Liver (tissue), 8 donors: ENCODE measurements at regions not wholly inside any gene's neighbourhood (a gene's known extent, or its start where the extent isn't known, plus 50 kb on each side); places are given as distances from the start of the nearest gene placed in this dataset.

Experiments
- DNase-seq: peaks from one replicate; pipeline ENCODE4 v3.0.0-alpha.2; 2017; ENCODE audit warnings: low spot score
- H3K27ac ChIP-seq, 2 donors: one replicate each; pipeline ENCODE4 v1.7.0; 2013; ENCODE audit warnings: inconsistent platforms in 2 of 2, low read length in 2 of 2, control low read depth in 1 of 2, low read depth in 1 of 2, mild to moderate bottlenecking in 1 of 2
- H3K27me3 ChIP-seq, 4 donors: one replicate each; pipeline versions ENCODE4 v1.6.1 to v1.7.0; 2013; ENCODE audit warnings: low read length in 3 of 4, inconsistent platforms in 1 of 4, mild to moderate bottlenecking in 1 of 4, moderate library complexity in 1 of 4; ENCODE audit not compliant: control insufficient read depth in 4 of 4, insufficient read depth in 4 of 4
- H3K36me3 ChIP-seq, 4 donors: one replicate each; pipeline versions ENCODE4 v1.6.1 to v1.7.0; 2013; ENCODE audit warnings: low read length in 3 of 4, mild to moderate bottlenecking in 3 of 4, low read depth in 1 of 4, moderate library complexity in 1 of 4; ENCODE audit not compliant: control insufficient read depth in 4 of 4, insufficient read depth in 3 of 4
- H3K4me1 ChIP-seq, 4 donors: one replicate each; pipeline versions ENCODE4 v1.6.1 to v1.7.0; 2013; ENCODE audit warnings: low read length in 3 of 4, mild to moderate bottlenecking in 3 of 4, moderate library complexity in 1 of 4; ENCODE audit not compliant: control insufficient read depth in 4 of 4, insufficient read depth in 4 of 4
- H3K4me3 ChIP-seq, 3 donors: one replicate each; pipeline versions ENCODE4 v1.6.1 to v1.7.0; 2013; ENCODE audit warnings: low read length in 3 of 3, control low read depth in 1 of 3, low read depth in 1 of 3, mild to moderate bottlenecking in 1 of 3
- H3K9ac ChIP-seq, 2 donors: one replicate each; pipeline ENCODE4 v1.7.0; 2013; ENCODE audit warnings: low read length in 2 of 2, mild to moderate bottlenecking in 2 of 2, moderate library complexity in 2 of 2, control low read depth in 1 of 2, low read depth in 1 of 2
- H3K9me3 ChIP-seq, 4 donors: one replicate each; pipeline versions ENCODE4 v1.6.1 to v1.7.0; 2013; ENCODE audit warnings: low read length in 3 of 4; ENCODE audit not compliant: control insufficient read depth in 4 of 4
- EGR1 ChIP-seq, 2 donors: IDR thresholded peaks; 2 replicates each; pipeline ENCODE4 v1.6.1; 2016 to 2018; ENCODE audit warnings: antibody characterized with exemption in 2 of 2, low read depth in 2 of 2
- FOXA1 ChIP-seq: IDR thresholded peaks from 2 replicates; pipeline ENCODE4 v1.6.1; 2016; ENCODE audit warnings: antibody characterized with exemption
- FOXA2 ChIP-seq: IDR thresholded peaks from 2 replicates; pipeline ENCODE4 v1.6.1; 2016; ENCODE audit warnings: antibody characterized with exemption
- GABPA ChIP-seq, 2 donors: IDR thresholded peaks in 1 of 2; conservative IDR thresholded peaks in 1 of 2; 2 replicates each; pipeline ENCODE4 v1.6.1; 2016; ENCODE audit warnings: antibody characterized with exemption in 2 of 2, mild to moderate bottlenecking in 1 of 2, moderate library complexity in 1 of 2
- HNF4A ChIP-seq, 2 donors: conservative IDR thresholded peaks; 2 replicates each; pipeline ENCODE4 v1.6.1; 2016; ENCODE audit warnings: antibody characterized with exemption in 2 of 2, mild to moderate bottlenecking in 2 of 2
- HNF4G ChIP-seq: IDR thresholded peaks from 2 replicates; pipeline ENCODE4 v1.6.1; 2016; ENCODE audit warnings: antibody characterized with exemption
- JUND ChIP-seq, 2 donors: IDR thresholded peaks; 2 replicates each; pipeline ENCODE4 v1.6.1; 2016; ENCODE audit warnings: antibody characterized with exemption in 2 of 2
- MAX ChIP-seq: IDR thresholded peaks from 2 replicates; pipeline ENCODE4 v1.6.1; 2016; ENCODE audit warnings: antibody characterized with exemption
- NR2F2 ChIP-seq: IDR thresholded peaks from 2 replicates; pipeline ENCODE4 v1.6.1; 2016; ENCODE audit warnings: antibody characterized with exemption
- RAD21 ChIP-seq, 2 donors: IDR thresholded peaks; 2 replicates each; pipeline ENCODE4 v1.6.1; 2016; ENCODE audit warnings: antibody characterized with exemption in 2 of 2, mild to moderate bottlenecking in 2 of 2
- RXRA ChIP-seq, 2 donors: IDR thresholded peaks; 2 replicates each; pipeline ENCODE4 v1.6.1; 2017 to 2018; ENCODE audit warnings: antibody characterized with exemption in 2 of 2, mild to moderate bottlenecking in 1 of 2
- SP1 ChIP-seq: IDR thresholded peaks from 2 replicates; pipeline ENCODE4 v1.6.1; 2018; ENCODE audit warnings: antibody characterized with exemption, mild to moderate bottlenecking
- TAF1 ChIP-seq: conservative IDR thresholded peaks from 2 replicates; pipeline ENCODE4 v1.6.1; 2016; ENCODE audit warnings: antibody characterized with exemption, mild to moderate bottlenecking
- YY1 ChIP-seq: IDR thresholded peaks from 2 replicates; pipeline ENCODE4 v1.6.1; 2016; ENCODE audit warnings: antibody characterized with exemption, mild to moderate bottlenecking
- ZBTB33 ChIP-seq: IDR thresholded peaks from 2 replicates; pipeline ENCODE4 v1.6.1; 2016; ENCODE audit warnings: antibody characterized with exemption
- WGBS: extraction: QIAGEN DNeasy Blood & Tissue Kit; methylation state at CpG from one replicate; pipeline ENCODE4 v1.1.7; 2013; 5-methylcytosine and 5-hydroxymethylcytosine counted together
- TF ChIP-seq, protein P1 (sequence below): IDR thresholded peaks from 2 replicates; pipeline ENCODE4 v1.6.1; 2016; ENCODE audit warnings: antibody characterized with exemption
- TF ChIP-seq, protein P2 (sequence below): fragments of 150-350 bp; IDR thresholded peaks from 2 replicates; pipeline ENCODE4 v1.5.1; 2017; ENCODE audit warnings: improper control_type of control experiment, low read depth, low read length; ENCODE audit not compliant: missing input control
- TF ChIP-seq, protein P3 (sequence below): IDR thresholded peaks from 2 replicates; pipeline ENCODE4 v1.6.1; 2016; ENCODE audit warnings: antibody characterized with exemption, mild to moderate bottlenecking
- donor health status: healthy.
- donor health status: healthy.
- donor health status: healthy.
- donor health status: healthy.
- donor health status: healthy.

- Histone ChIP-seq H3K27ac (no peak overlapping the region), H3K9me3 (no peaks in the 10 kb centered on the region), H3K4me3 (no peak overlapping the region), H3K9ac (no peak overlapping the region), H3K27me3 (peaks cover 0 to 5% (median 0%) of the 10 kb centered on the region in 4 donors), H3K4me1 (no peaks in the 10 kb centered on the region), H3K36me3 (no peaks in the 10 kb centered on the region)
- TF ChIP-seq FOXA1 (no peak), HNF4G (no peak), MAX (no peak), JUND (IDR thresholded peaks at IDR 0.05) (no peak), FOXA2 (no peak)
- TF ChIP-seq, protein P1, sequence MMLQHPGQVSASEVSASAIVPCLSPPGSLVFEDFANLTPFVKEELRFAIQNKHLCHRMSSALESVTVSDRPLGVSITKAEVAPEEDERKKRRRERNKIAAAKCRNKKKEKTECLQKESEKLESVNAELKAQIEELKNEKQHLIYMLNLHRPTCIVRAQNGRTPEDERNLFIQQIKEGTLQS = no peak
- WGBS = 86% methylated on average over 5 of the region's 5 CpGs
- no peak for DNase-seq
These were observed 393.9 kb downstream of the ARHGEF28 start for GRCh38 chr5:74019923-74020322.

DNA sequence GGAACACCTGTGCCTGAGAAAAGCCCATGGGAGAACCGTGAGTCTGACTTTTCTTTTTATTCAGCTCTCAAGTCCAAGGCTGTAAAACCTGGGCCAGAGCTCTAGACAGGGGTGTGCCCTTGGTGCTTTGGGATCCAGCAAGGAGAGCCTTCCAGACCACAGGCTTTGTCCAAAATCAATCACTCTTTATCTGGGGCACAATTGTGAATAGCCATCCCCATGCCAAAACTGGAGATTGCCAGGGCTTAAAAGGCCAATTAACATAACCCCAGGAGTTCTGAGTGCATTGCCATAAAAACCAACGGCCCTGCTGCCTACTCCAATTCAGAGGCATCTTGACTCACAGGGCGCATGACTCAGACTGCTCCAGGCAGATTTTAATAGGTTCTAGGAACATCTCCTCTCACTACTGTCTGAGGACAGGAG is 391.8 kb downstream of the ARHGEF28 start:
- no peaks in the 10 kb centered on the region for H3K9me3 ChIP-seq
- peaks cover 0 to 3% (median 0%) of the 10 kb centered on the region in 4 donors for H3K27me3 ChIP-seq
- 67% methylated on average over 3 of the region's 3 CpGs for WGBS
- no peak for DNase-seq
- H3K4me3 ChIP-seq = no peak overlapping the region
- TF ChIP-seq SP1 (no peak), ZBTB33 (no peak), RXRA (IDR thresholded peaks at IDR 0.05) (no peak), HNF4A (conservative IDR thresholded peaks at IDR 0.05) (no peak), FOXA1 (no peak), TAF1 (no peak), MAX (no peak), RAD21 (IDR thresholded peaks at IDR 0.05) (no peak), EGR1 (IDR thresholded peaks at IDR 0.05; ENCODE audit: low read depth in 2 of 2) (no peak), NR2F2 (no peak), YY1 (no peak), FOXA2 (no peak), JUND (IDR thresholded peaks at IDR 0.05) (no peak), HNF4G (no peak), GABPA (IDR thresholded peaks at IDR 0.05 in 1 of 2, conservative IDR thresholded peaks at IDR 0.05 in 1 of 2) (no peak)
- TF ChIP-seq, protein P2, sequence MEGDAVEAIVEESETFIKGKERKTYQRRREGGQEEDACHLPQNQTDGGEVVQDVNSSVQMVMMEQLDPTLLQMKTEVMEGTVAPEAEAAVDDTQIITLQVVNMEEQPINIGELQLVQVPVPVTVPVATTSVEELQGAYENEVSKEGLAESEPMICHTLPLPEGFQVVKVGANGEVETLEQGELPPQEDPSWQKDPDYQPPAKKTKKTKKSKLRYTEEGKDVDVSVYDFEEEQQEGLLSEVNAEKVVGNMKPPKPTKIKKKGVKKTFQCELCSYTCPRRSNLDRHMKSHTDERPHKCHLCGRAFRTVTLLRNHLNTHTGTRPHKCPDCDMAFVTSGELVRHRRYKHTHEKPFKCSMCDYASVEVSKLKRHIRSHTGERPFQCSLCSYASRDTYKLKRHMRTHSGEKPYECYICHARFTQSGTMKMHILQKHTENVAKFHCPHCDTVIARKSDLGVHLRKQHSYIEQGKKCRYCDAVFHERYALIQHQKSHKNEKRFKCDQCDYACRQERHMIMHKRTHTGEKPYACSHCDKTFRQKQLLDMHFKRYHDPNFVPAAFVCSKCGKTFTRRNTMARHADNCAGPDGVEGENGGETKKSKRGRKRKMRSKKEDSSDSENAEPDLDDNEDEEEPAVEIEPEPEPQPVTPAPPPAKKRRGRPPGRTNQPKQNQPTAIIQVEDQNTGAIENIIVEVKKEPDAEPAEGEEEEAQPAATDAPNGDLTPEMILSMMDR = no peak
- TF ChIP-seq, protein P3, sequence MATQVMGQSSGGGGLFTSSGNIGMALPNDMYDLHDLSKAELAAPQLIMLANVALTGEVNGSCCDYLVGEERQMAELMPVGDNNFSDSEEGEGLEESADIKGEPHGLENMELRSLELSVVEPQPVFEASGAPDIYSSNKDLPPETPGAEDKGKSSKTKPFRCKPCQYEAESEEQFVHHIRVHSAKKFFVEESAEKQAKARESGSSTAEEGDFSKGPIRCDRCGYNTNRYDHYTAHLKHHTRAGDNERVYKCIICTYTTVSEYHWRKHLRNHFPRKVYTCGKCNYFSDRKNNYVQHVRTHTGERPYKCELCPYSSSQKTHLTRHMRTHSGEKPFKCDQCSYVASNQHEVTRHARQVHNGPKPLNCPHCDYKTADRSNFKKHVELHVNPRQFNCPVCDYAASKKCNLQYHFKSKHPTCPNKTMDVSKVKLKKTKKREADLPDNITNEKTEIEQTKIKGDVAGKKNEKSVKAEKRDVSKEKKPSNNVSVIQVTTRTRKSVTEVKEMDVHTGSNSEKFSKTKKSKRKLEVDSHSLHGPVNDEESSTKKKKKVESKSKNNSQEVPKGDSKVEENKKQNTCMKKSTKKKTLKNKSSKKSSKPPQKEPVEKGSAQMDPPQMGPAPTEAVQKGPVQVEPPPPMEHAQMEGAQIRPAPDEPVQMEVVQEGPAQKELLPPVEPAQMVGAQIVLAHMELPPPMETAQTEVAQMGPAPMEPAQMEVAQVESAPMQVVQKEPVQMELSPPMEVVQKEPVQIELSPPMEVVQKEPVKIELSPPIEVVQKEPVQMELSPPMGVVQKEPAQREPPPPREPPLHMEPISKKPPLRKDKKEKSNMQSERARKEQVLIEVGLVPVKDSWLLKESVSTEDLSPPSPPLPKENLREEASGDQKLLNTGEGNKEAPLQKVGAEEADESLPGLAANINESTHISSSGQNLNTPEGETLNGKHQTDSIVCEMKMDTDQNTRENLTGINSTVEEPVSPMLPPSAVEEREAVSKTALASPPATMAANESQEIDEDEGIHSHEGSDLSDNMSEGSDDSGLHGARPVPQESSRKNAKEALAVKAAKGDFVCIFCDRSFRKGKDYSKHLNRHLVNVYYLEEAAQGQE = no peak
- TF ChIP-seq, protein P1 = no peak
- no peak overlapping the region for H3K9ac ChIP-seq
- H3K27ac ChIP-seq = no peak overlapping the region
- H3K4me1 ChIP-seq = no peaks in the 10 kb centered on the region
- H3K36me3 ChIP-seq = no peaks in the 10 kb centered on the region
